Kidney epithelial cell (primary cell): ENCODE measurements at regions not wholly inside any gene's neighbourhood (a gene's known extent, or its start where the extent isn't known, plus 50 kb on each side); places are given as distances from the start of the nearest gene placed in this dataset.

Experiments used
- DNase-seq: peaks from one replicate; pipeline ENCODE4 v3.0.0-alpha.2; 2010; ENCODE audit warnings: low read depth
- H3K27me3 ChIP-seq: 2 replicates; pipeline ENCODE4 v1.6.0; 2011; ENCODE audit warnings: low read length; ENCODE audit not compliant: control insufficient read depth, insufficient read depth
- H3K36me3 ChIP-seq: 2 replicates; pipeline ENCODE4 v1.5.1; 2011; ENCODE audit warnings: low read length; ENCODE audit not compliant: control insufficient read depth, insufficient read depth
- H3K4me3 ChIP-seq: 2 replicates; pipeline ENCODE4 v1.5.1; 2011; ENCODE audit warnings: low read depth, mild to moderate bottlenecking, control low read depth, low read length
- CTCF ChIP-seq: IDR thresholded peaks from 2 replicates; pipeline ENCODE4 v1.5.1; 2011; ENCODE audit warnings: mild to moderate bottlenecking, moderate library complexity, low read length, control low read depth, inconsistent platforms; ENCODE audit not compliant: insufficient read depth, poor library complexity, severe bottlenecking

GRCh38 chr1:163544441-163544840 is 222.7 kb downstream of the NUF2 start:
- no peak for DNase-seq

GRCh38 chr1:163558162-163558561 is 236.4 kb downstream of the NUF2 start:
- no peaks in the 10 kb centered on the region for H3K27me3 ChIP-seq
- no peak for DNase-seq
- TF ChIP-seq CTCF, result no peak
- H3K36me3 ChIP-seq, result no peaks in the 10 kb centered on the region
- H3K4me3 ChIP-seq, result no peak overlapping the region

More at GRCh38 chr1:163544441-163544840, 222.7 kb downstream of the NUF2 start:
- Histone ChIP-seq H3K4me3 (no peak overlapping the region), H3K27me3 (no peaks in the 10 kb centered on the region), H3K36me3 (no peaks in the 10 kb centered on the region)
- TF ChIP-seq CTCF, result no peak

GRCh38 chr1:163561580-163562295 is 240.0 kb downstream of the NUF2 start:
- no peak for TF ChIP-seq CTCF
- no peak for DNase-seq
- no peaks in the 10 kb centered on the region for H3K27me3 ChIP-seq
- H3K36me3 ChIP-seq, result no peaks in the 10 kb centered on the region
- H3K4me3 ChIP-seq, result no peak overlapping the region

- Histone ChIP-seq H3K27me3 (no peaks in the 10 kb centered on the region), H3K36me3 (no peaks in the 10 kb centered on the region), H3K4me3 (no peak overlapping the region)
- no peak for DNase-seq
- TF ChIP-seq CTCF, result no peak
Measured at GRCh38 chr1:163562355-163562754, 240.6 kb downstream of the NUF2 start.

- no peak for TF ChIP-seq CTCF
- Histone ChIP-seq H3K36me3 (no peaks in the 10 kb centered on the region), H3K27me3 (no peaks in the 10 kb centered on the region), H3K4me3 (no peak overlapping the region)
- DNase-seq, result no peak
Measured at GRCh38 chr1:163565166-163565565, 243.4 kb downstream of the NUF2 start.

GRCh38 chr1:163570071-163570470 is 248.3 kb downstream of the NUF2 start:
- no peak for DNase-seq
- H3K27me3 ChIP-seq, result no peaks in the 10 kb centered on the region
- TF ChIP-seq CTCF, result no peak

More at GRCh38 chr1:163570071-163570470, 248.3 kb downstream of the NUF2 start:
- no peaks in the 10 kb centered on the region for H3K36me3 ChIP-seq
- no peak overlapping the region for H3K4me3 ChIP-seq
